ENCODE measurements at regions not wholly inside any gene's neighbourhood (a gene's known extent, or its start where the extent isn't known, plus 50 kb on each side); places are given as distances from the start of the nearest gene placed in this dataset.

DNA sequence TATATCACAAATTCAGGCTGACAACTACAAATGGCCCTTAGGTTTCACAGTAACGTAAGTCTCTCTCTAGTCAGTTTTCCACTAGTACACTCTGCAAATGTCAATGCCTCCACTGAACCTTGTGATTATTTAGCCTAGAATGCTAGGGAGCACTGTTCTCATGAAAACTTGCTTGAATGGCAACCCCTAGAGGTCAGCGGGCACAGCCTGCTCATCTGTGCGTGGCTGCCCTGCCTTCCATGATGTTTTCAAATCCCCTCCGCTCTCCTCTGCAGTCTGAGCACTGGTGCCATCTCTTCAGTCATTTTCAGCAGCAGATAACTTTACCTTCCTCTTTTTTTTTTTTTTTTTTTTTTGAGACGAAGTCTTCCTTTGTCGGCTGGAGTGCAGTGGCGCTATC is 84.1 kb upstream of the GULP1 start:
- no peak for DNase-seq (ENCODE audit: low spot score)

DNA sequence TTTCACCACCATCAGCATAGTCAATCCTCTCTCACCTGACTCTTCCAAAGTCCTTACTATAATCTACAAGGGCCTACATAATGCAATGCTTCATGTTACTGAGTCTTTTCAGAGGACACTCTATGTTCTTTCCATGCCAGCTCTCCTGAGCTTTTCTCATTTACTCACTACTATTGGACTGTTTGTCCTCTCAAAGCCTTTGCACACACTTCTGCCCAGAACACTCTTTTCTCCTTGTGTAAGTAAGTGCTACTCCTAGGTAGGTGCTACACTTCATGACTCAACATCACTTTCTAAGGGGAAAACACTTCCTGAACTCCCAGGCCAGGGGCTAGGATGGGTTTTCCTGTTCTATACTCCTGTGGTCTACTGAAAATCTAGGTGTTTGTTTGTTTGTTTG is 82.5 kb upstream of the GULP1 start:
- no peak for DNase-seq (ENCODE audit: low spot score)

DNA sequence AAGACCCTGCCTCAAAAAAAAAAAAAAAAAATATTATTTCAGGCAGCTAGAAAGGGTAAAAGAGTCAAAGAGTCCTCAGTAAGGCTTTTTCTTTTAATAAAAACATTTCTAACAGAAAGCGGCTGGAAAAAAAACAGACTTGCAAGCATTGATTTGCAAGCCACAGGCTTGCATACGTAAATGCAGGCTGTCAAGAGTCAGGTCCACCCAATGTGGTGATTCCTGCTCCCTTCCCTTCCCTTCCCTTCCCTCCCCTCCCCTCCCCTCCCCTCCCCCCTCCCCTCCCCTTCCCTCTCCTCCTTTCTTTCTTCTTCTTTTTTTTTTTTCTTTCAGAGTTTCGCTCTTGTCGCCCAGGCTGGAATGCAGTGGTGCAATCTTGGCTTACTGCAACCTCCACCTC is 74.4 kb upstream of the GULP1 start:
- DNase-seq (ENCODE audit: low spot score), result no peak

DNA sequence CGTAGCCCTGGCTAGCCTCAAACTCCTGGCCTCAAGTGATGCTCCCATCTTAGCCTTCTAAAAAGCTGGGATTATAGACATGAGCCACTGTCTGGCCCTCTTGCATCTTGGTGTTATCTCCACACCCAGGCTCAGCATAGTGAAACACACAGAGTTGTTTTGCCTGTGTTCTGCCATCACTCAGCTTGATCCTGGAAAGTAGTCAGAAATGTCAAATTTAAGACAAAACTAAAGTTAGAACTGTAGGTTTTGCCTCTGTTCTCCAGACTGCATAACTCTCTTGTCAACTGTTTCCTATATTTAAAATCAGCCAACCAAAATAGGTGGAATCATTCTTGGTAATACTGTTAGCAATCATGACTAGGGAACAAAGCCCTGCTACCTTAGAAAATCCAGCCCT is 72.1 kb upstream of the GULP1 start:
- no peak for DNase-seq (ENCODE audit: low spot score)

DNA sequence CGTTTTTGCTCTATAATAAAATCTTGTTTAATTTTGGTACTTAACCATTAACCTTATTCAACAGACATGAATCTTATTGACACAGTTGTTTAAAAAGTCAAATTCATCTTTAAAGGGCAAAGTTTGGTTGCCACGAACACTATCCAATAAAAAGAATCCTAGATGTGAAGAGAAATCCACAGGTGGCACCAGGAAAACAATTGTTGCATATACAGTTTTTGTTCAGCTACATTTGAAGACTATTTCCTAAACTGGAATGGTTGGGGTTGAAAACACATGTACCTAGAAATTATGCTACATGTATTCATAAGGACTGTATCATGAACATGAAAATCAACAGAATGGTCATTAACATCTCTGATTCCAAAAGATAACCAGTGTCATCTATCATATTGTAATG is 71.1 kb upstream of the GULP1 start:
- DNase-seq (ENCODE audit: low spot score), result no peak

GRCh38 chr2:188227713-188228112 is 64.0 kb upstream of the GULP1 start:
- no peak for DNase-seq (ENCODE audit: low spot score)

DNA sequence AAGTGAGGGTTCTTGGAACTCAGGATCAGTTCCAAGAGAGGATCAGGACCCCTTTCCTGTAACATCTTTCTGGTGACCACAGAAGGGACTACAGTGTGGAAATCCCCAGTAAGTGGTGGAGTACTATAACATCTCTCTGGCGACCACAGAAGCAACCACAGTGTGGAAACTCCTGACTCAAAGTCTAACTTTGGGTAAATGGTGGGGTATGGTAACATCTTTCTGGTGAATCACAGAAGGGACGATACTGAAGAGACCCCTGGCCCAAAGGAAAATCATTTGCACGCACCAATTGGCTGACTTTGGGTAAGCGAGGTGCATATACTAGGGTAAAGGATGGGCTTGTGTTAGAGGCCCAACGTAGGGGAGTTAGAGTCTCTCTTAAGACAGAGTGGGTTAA is 56.3 kb upstream of the GULP1 start:
- DNase-seq (ENCODE audit: low spot score), result no peak

DNA sequence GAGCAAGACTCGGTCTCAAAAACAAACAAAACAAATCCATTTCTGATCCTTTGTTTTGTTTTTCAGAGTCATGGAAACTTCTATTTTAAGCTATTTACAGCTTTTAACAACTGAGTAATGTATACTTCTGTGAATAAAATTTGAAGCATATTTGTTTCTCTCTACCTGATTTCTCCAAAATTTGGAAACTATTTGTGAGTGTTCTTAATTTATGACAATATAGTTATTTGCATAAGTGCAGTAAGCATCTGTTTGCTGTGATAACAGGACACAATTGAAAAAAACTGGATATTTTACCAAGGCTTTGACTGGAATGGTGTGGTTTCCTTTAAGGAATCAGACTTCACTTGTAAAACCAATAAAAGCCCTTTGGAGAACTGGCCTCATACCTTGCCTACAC is 53.3 kb upstream of the GULP1 start:
- no peak for DNase-seq (ENCODE audit: low spot score)

Measured in kidney capillary endothelial cell (primary cell).